T-helper 1 cell treated with Interleukin-12 subunit alpha and Interleukin-12 subunit beta and Interleukin-4 antibody, amounts not matched to agents 30 μg/mL and 1 μg/mL, for 36 hours (primary cell): ENCODE measurements at regions not wholly inside any gene's neighbourhood (a gene's known extent, or its start where the extent isn't known, plus 50 kb on each side); places are given as distances from the start of the nearest gene placed in this dataset.

Experiments
- H3K27ac Mint-ChIP-seq: one replicate; pipeline ENCODE4 v1.8.0; 2021; ENCODE audit warnings: mild to moderate bottlenecking, mixed read lengths
- H3K27me3 Mint-ChIP-seq: one replicate; pipeline ENCODE4 v1.8.0; 2021; ENCODE audit warnings: low read depth, mixed read lengths
- H3K36me3 Mint-ChIP-seq: one replicate; pipeline ENCODE4 v1.8.0; 2021; ENCODE audit warnings: low read depth, mixed read lengths
- H3K4me1 Mint-ChIP-seq: one replicate; pipeline ENCODE4 v1.8.0; 2021; ENCODE audit warnings: low read depth, mixed read lengths
- H3K4me3 Mint-ChIP-seq: one replicate; pipeline ENCODE4 v1.8.0; 2021; ENCODE audit warnings: mild to moderate bottlenecking, moderate library complexity, mixed read lengths
- H3K9me3 Mint-ChIP-seq: one replicate; pipeline ENCODE4 v1.8.0; 2021; ENCODE audit warnings: mixed read lengths

DNA sequence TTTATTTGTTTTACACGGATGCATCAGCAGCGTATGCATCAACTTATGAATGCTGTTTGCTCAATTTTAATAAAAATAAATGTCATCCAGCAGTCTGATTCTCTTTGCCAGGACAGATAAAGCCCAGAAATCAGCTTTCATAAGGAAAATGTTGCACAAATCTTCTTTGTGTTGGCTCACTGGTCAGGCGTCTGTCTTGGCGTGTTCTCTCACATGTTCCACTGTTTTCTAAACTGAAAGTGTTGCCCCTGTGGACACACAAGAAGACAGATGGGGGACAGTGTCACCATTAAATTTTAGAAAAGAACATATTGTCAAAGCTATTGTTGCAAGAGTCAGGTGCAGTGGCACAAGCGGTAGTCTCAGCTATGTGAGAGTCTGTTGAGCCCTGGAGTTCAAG, 316.2 kb downstream of the CENPC start:
- H3K4me3 Mint-ChIP-seq: no peak overlapping the region
- H3K4me1 Mint-ChIP-seq: no peaks in the 10 kb centered on the region
- no peak overlapping the region for H3K27ac Mint-ChIP-seq
- H3K27me3 Mint-ChIP-seq: no peaks in the 10 kb centered on the region
- H3K9me3 Mint-ChIP-seq: no peaks in the 10 kb centered on the region
- H3K36me3 Mint-ChIP-seq: no peaks in the 10 kb centered on the region

GRCh38 chr4:67220861-67221260, 324.4 kb downstream of the CENPC start:
- no peaks in the 10 kb centered on the region for H3K9me3 Mint-ChIP-seq
- H3K36me3 Mint-ChIP-seq: no peaks in the 10 kb centered on the region
- H3K27ac Mint-ChIP-seq: no peak overlapping the region
- H3K4me1 Mint-ChIP-seq: no peaks in the 10 kb centered on the region
- H3K27me3 Mint-ChIP-seq: no peaks in the 10 kb centered on the region
- H3K4me3 Mint-ChIP-seq: no peak overlapping the region

GRCh38 chr4:67218883-67219282, 326.4 kb downstream of the CENPC start:
- Mint-ChIP-seq H3K4me3 (no peak overlapping the region), H3K27ac (no peak overlapping the region), H3K4me1 (no peaks in the 10 kb centered on the region), H3K36me3 (no peaks in the 10 kb centered on the region), H3K9me3 (no peaks in the 10 kb centered on the region), H3K27me3 (no peaks in the 10 kb centered on the region)

DNA sequence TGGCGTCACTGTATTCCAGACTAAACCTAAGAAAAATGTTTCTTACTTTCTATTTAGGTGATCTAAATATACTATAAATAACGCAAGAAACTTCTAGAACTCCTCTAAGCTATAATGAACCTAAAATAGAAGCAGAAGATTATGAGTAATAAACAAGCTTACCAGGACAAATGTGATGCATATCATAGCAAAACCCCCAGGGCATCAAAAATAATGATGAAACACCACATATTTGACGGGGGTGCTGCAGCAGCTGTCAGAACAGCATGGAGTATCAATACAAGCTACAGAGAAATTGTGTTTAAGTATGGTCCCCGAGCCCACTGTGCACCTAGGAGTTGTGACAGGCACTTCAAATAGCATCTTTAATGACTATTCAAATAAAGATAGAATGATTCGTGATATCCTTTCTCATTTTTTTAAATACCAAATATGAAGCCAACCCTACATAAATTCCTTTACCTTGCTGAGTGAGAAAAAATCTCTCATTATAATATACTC, 337.3 kb downstream of the CENPC start:
- Mint-ChIP-seq H3K36me3 (no peaks in the 10 kb centered on the region), H3K4me1 (no peaks in the 10 kb centered on the region), H3K4me3 (no peak overlapping the region), H3K27ac (no peak overlapping the region), H3K27me3 (no peaks in the 10 kb centered on the region), H3K9me3 (no peaks in the 10 kb centered on the region)

GRCh38 chr4:67204441-67204840, 340.9 kb downstream of the CENPC start:
- no peak overlapping the region for H3K4me3 Mint-ChIP-seq
- no peaks in the 10 kb centered on the region for H3K36me3 Mint-ChIP-seq
- no peaks in the 10 kb centered on the region for H3K9me3 Mint-ChIP-seq
- no peaks in the 10 kb centered on the region for H3K27me3 Mint-ChIP-seq
- H3K4me1 Mint-ChIP-seq: no peaks in the 10 kb centered on the region
- no peak overlapping the region for H3K27ac Mint-ChIP-seq

- Mint-ChIP-seq H3K27ac (no peak overlapping the region), H3K36me3 (no peaks in the 10 kb centered on the region), H3K4me3 (no peak overlapping the region), H3K9me3 (no peaks in the 10 kb centered on the region), H3K4me1 (no peaks in the 10 kb centered on the region), H3K27me3 (no peaks in the 10 kb centered on the region)
Observed at GRCh38 chr4:67201334-67201733, 344.0 kb downstream of the CENPC start.

DNA sequence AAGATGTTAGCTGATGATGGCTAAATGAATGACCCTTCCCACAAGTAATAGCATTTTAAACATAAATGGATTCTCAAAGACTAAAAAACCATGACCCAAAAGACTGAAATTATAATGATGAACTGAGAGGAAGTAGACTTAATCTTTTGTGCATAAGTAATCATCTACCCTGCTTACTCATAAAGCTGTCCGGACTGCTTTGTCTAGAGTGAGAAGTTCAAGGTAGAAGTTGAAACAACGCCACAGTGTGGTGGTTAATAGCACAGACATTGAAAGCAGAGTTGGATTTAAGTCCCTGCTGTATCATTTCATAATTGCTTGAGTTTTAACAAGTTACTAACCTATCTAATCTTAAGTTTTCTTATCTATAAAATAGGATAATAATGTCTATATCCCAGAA, 346.6 kb downstream of the CENPC start:
- Mint-ChIP-seq H3K27me3 (no peaks in the 10 kb centered on the region), H3K9me3 (no peaks in the 10 kb centered on the region), H3K36me3 (no peaks in the 10 kb centered on the region), H3K27ac (no peak overlapping the region), H3K4me1 (no peaks in the 10 kb centered on the region), H3K4me3 (no peak overlapping the region)

GRCh38 chr4:67167849-67168248, 377.5 kb downstream of the CENPC start:
- Mint-ChIP-seq H3K27me3 (no peaks in the 10 kb centered on the region), H3K27ac (no peak overlapping the region), H3K4me3 (no peak overlapping the region), H3K36me3 (no peaks in the 10 kb centered on the region), H3K9me3 (no peaks in the 10 kb centered on the region), H3K4me1 (no peaks in the 10 kb centered on the region)

GRCh38 chr4:67162690-67163089, 382.6 kb downstream of the CENPC start:
- Mint-ChIP-seq H3K27me3 (no peaks in the 10 kb centered on the region), H3K27ac (no peak overlapping the region), H3K36me3 (no peaks in the 10 kb centered on the region), H3K4me3 (no peak overlapping the region), H3K9me3 (no peaks in the 10 kb centered on the region), H3K4me1 (no peaks in the 10 kb centered on the region)

DNA sequence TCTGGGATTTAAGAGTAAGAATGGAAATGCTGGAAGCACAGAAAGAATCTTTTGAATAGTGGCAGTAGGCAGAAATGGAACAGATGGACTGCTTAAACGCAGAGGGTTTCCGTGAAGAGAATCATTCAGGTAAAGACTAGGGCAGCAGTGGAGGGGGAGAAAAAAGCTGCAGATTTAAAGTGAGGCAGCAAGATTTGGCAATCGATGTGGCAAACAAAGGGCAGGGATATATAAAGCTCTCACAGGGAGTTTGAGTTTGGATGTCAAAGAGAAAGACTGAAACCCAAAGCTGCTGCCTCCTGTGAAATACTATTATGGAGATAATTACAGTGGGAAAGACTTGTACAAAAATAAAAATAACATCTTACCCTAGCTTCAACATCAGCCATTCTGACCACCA, 384.0 kb downstream of the CENPC start:
- no peaks in the 10 kb centered on the region for H3K27me3 Mint-ChIP-seq
- no peak overlapping the region for H3K4me3 Mint-ChIP-seq
- no peaks in the 10 kb centered on the region for H3K36me3 Mint-ChIP-seq
- H3K4me1 Mint-ChIP-seq: no peaks in the 10 kb centered on the region
- H3K27ac Mint-ChIP-seq: no peak overlapping the region
- no peaks in the 10 kb centered on the region for H3K9me3 Mint-ChIP-seq

DNA sequence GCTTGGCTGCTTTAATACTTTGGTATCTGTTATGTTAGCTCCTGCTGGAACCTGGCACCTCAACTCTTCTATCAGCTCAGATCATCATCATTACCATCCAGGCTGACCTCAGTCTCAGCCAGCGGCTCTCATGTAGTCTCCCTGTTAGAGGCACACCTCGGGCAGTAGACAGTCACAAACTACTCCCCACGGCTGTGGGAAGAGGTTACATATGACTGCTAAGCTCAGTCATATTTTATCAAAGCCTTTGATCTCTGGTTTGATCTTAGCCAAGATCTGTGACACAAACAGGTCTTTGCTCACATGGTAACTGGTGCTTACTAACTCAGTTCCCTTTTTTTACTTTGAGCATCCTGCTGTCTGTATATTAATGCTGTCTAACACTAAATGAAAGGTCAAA, 384.9 kb downstream of the CENPC start:
- H3K9me3 Mint-ChIP-seq: no peaks in the 10 kb centered on the region
- no peaks in the 10 kb centered on the region for H3K4me1 Mint-ChIP-seq
- no peak overlapping the region for H3K4me3 Mint-ChIP-seq
- H3K27me3 Mint-ChIP-seq: no peaks in the 10 kb centered on the region
- H3K36me3 Mint-ChIP-seq: no peaks in the 10 kb centered on the region
- no peak overlapping the region for H3K27ac Mint-ChIP-seq

- Mint-ChIP-seq H3K36me3 (no peaks in the 10 kb centered on the region), H3K4me3 (no peak overlapping the region), H3K4me1 (no peaks in the 10 kb centered on the region), H3K27ac (no peak overlapping the region), H3K27me3 (no peaks in the 10 kb centered on the region), H3K9me3 (no peaks in the 10 kb centered on the region)
Observed at GRCh38 chr4:67158666-67159065, 386.6 kb downstream of the CENPC start.

- no peaks in the 10 kb centered on the region for H3K4me1 Mint-ChIP-seq
- H3K9me3 Mint-ChIP-seq: no peaks in the 10 kb centered on the region
- no peaks in the 10 kb centered on the region for H3K36me3 Mint-ChIP-seq
- no peaks in the 10 kb centered on the region for H3K27me3 Mint-ChIP-seq
- no peak overlapping the region for H3K27ac Mint-ChIP-seq
- no peak overlapping the region for H3K4me3 Mint-ChIP-seq
Observed at GRCh38 chr4:67152976-67153375, 392.3 kb downstream of the CENPC start.

GRCh38 chr4:67151376-67152343, 393.6 kb downstream of the CENPC start:
- no peaks in the 10 kb centered on the region for H3K36me3 Mint-ChIP-seq
- no peaks in the 10 kb centered on the region for H3K4me1 Mint-ChIP-seq
- no peaks in the 10 kb centered on the region for H3K9me3 Mint-ChIP-seq
- H3K27me3 Mint-ChIP-seq: no peaks in the 10 kb centered on the region
- H3K4me3 Mint-ChIP-seq: no peak overlapping the region
- no peak overlapping the region for H3K27ac Mint-ChIP-seq

DNA sequence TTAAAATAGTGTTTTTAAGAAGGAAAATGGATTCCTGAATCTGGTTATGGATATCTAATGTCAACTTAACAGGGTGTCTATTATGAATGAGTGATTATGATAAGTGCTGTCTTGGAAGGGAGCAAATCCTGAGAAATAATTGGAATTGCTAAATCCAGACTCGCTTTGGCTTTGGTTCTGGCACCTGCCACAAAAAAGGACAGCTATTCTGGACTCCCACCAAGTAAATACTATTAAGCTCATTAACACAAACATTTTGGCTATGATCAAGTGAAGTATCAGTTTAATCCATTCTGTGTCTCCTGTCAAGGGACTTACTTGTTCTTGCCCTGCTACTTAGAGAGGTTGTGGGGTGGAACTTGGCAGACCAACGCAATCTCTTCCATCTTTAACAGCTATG, 403.7 kb downstream of the CENPC start:
- no peak overlapping the region for H3K4me3 Mint-ChIP-seq
- H3K4me1 Mint-ChIP-seq: no peaks in the 10 kb centered on the region
- H3K36me3 Mint-ChIP-seq: no peaks in the 10 kb centered on the region
- no peak overlapping the region for H3K27ac Mint-ChIP-seq
- H3K9me3 Mint-ChIP-seq: no peaks in the 10 kb centered on the region
- H3K27me3 Mint-ChIP-seq: no peaks in the 10 kb centered on the region
